GM21360 (cell line): ENCODE measurements at regions not wholly inside any gene's neighbourhood (a gene's known extent, or its start where the extent isn't known, plus 50 kb on each side); places are given as distances from the start of the nearest gene placed in this dataset.
"Not testable (repeated sequence)": the region's sequence is repeated elsewhere in the genome, so short reads cannot be mapped to it uniquely, and the experiment has no call there.

Experiments used
- ATAC-seq: cut with Tn5 transposase; IDR thresholded peaks from one replicate; pipeline ENCODE4 v1.9.1; 2021; ENCODE audit warnings: mild to moderate bottlenecking, moderate library complexity; ENCODE audit not compliant: unreplicated experiment

- no peak for ATAC-seq
These were observed 105.0 kb upstream of the PRSS3 start for GRCh38 chr9:33690143-33690933.

GRCh38 chr9:33695299-33695698 lies 100.1 kb upstream of the PRSS3 start:
- ATAC-seq: no peak

- no peak for ATAC-seq
These were observed 99.5 kb upstream of the PRSS3 start for GRCh38 chr9:33695856-33696255.

- ATAC-seq: no peak
These were observed 98.2 kb upstream of the PRSS3 start for GRCh38 chr9:33697171-33697570.

- ATAC-seq: no peak
These were observed 97.1 kb upstream of the PRSS3 start for GRCh38 chr9:33698267-33698666.

GRCh38 chr9:33700940-33701339 lies 94.4 kb upstream of the PRSS3 start:
- not testable (repeated sequence) for ATAC-seq

- ATAC-seq: no peak
These were observed 91.8 kb upstream of the PRSS3 start for GRCh38 chr9:33703430-33704102.

- ATAC-seq: not testable (repeated sequence)
These were observed 89.9 kb upstream of the PRSS3 start for GRCh38 chr9:33705440-33705839.

- ATAC-seq: no peak
These were observed 86.9 kb upstream of the PRSS3 start for GRCh38 chr9:33708441-33708840.

GRCh38 chr9:33709269-33709668 lies 86.1 kb upstream of the PRSS3 start:
- ATAC-seq: no peak

- ATAC-seq: not testable (repeated sequence)
These were observed 83.9 kb upstream of the PRSS3 start for GRCh38 chr9:33711418-33711817.

- no peak for ATAC-seq
These were observed 80.4 kb upstream of the PRSS3 start for GRCh38 chr9:33714989-33715388.

- no peak for ATAC-seq
These were observed 76.4 kb upstream of the PRSS3 start for GRCh38 chr9:33718987-33719386.

- no peak for ATAC-seq
These were observed 75.6 kb upstream of the PRSS3 start for GRCh38 chr9:33719581-33720374.

- peak; percentile 74 for ATAC-seq
These were observed 73.5 kb upstream of the PRSS3 start for GRCh38 chr9:33721674-33722358.

GRCh38 chr9:33722359-33722675 lies 73.0 kb upstream of the PRSS3 start:
- no peak for ATAC-seq

GRCh38 chr9:33728613-33729012 lies 66.7 kb upstream of the PRSS3 start:
- no peak for ATAC-seq

GRCh38 chr9:33731142-33731541 lies 64.2 kb upstream of the PRSS3 start:
- ATAC-seq: no peak

GRCh38 chr9:33731625-33732024 lies 63.7 kb upstream of the PRSS3 start:
- no peak for ATAC-seq

- not testable (repeated sequence) for ATAC-seq
These were observed 61.0 kb upstream of the PRSS3 start for GRCh38 chr9:33734247-33734940.
